OCI-LY1 (cell line): ENCODE measurements at regions not wholly inside any gene's neighbourhood (a gene's known extent, or its start where the extent isn't known, plus 50 kb on each side); places are given as distances from the start of the nearest gene placed in this dataset.

Source experiments
- H2AFZ ChIP-seq: fragments of 200-600 bp; sonication (generic), shearing (Covaris generic); 2 replicates; pipeline ENCODE4 v1.6.0; 2014; ENCODE audit warnings: antibody characterized with exemption, mild to moderate bottlenecking, low read length
- H3F3A ChIP-seq: fragments of 200-600 bp; sonication (generic), shearing (Covaris generic); 2 replicates; pipeline ENCODE4 v1.6.0; 2014; ENCODE audit warnings: mild to moderate bottlenecking, antibody characterized with exemption, low read length, moderate library complexity; ENCODE audit not compliant: insufficient read depth
- H3K27ac ChIP-seq: fragments of 200-600 bp; sonication (generic); 2 replicates; pipeline ENCODE4 v1.5.1; 2014; ENCODE audit warnings: low read length, mixed run types, mild to moderate bottlenecking, low read depth; ENCODE audit not compliant: poor library complexity, severe bottlenecking
- H3K27me3 ChIP-seq: fragments of 200-600 bp; sonication (generic); 2 replicates; pipeline ENCODE4 v1.6.0; 2014; ENCODE audit warnings: antibody characterized with exemption, mild to moderate bottlenecking, low read length, moderate library complexity; ENCODE audit not compliant: insufficient read depth
- H3K36me3 ChIP-seq: fragments of 200-600 bp; sonication (generic); 2 replicates; pipeline ENCODE4 v1.6.1; 2014; ENCODE audit warnings: mild to moderate bottlenecking, antibody characterized with exemption, low read length, moderate library complexity, mixed read lengths; ENCODE audit not compliant: insufficient read depth
- H3K4me1 ChIP-seq: fragments of 200-600 bp; sonication (generic); 2 replicates; pipeline ENCODE4 v1.5.1; 2014; ENCODE audit warnings: mild to moderate bottlenecking, low read length, moderate library complexity; ENCODE audit not compliant: insufficient read depth, severe bottlenecking
- H3K4me2 ChIP-seq: fragments of 200-600 bp; sonication (generic), shearing (Covaris generic); 2 replicates; pipeline ENCODE4 v1.6.1; 2014; ENCODE audit warnings: low read length
- H3K4me3 ChIP-seq: fragments of 200-600 bp; sonication (generic); 2 replicates; pipeline ENCODE4 v1.5.1; 2014; ENCODE audit warnings: low read length, low read depth, mild to moderate bottlenecking, mixed read lengths; ENCODE audit not compliant: poor library complexity, severe bottlenecking
- H3K79me2 ChIP-seq: fragments of 200-600 bp; shearing (Covaris generic); 2 replicates; pipeline ENCODE4 v1.6.1; 2016; ENCODE audit warnings: mixed run types, low read length, mixed read lengths; ENCODE audit not compliant: insufficient read depth
- H3K9ac ChIP-seq: fragments of 200-600 bp; sonication (generic), shearing (Covaris generic); 2 replicates; pipeline ENCODE4 v1.6.1; 2014; ENCODE audit warnings: mild to moderate bottlenecking, low read length, mixed read lengths
- H3K9me2 ChIP-seq: fragments of 200-600 bp; sonication (generic), shearing (Covaris generic); 2 replicates; pipeline ENCODE4 v1.6.1; 2014; ENCODE audit warnings: low read depth, mild to moderate bottlenecking, low read length, mixed read lengths
- H3K9me3 ChIP-seq: fragments of 200-600 bp; shearing (Covaris generic); 2 replicates; pipeline ENCODE4 v1.6.1; 2014; ENCODE audit warnings: low read length, mixed read lengths
- H4K20me1 ChIP-seq: fragments of 200-600 bp; sonication (generic), shearing (Covaris generic); 2 replicates; pipeline ENCODE4 v1.6.0; 2016; ENCODE audit warnings: mild to moderate bottlenecking, low read length; ENCODE audit not compliant: insufficient read depth
- EZH2 ChIP-seq: fragments of 200-600 bp; sonication (generic), shearing (Covaris generic); IDR thresholded peaks from 2 replicates; pipeline ENCODE4 v1.8.0; 2017; ENCODE audit warnings: borderline replicate concordance, mixed run types, mild to moderate bottlenecking, antibody characterized with exemption, low read length, moderate library complexity, mixed read lengths
- TF ChIP-seq, protein P1 (sequence below): fragments of 200-600 bp; sonication (generic), shearing (Covaris generic); IDR thresholded peaks from 2 replicates; pipeline ENCODE4 v1.5.1; 2017; ENCODE audit warnings: mild to moderate bottlenecking, antibody characterized with exemption, low read length, moderate library complexity, mixed read lengths

DNA sequence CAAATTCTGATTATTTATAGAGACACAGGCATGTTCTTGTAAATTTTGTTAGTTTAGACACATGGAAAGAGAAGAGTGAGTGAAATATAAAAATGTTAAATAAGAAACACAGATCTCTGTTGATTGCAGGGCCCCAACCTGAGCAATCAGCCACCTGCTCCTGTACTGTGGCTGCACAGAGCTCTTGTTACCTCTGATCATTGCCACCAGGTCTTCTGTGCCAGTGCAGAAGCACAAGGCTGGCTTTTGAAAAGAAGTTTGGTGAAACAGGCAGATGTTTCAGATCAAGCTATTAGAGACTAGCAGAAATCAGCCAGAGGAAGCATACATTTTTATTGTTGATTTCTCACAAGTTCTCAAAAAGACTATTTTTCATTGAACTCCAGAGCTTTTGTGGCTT is 434.1 kb upstream of the OR4E1 start:
- H3K4me1 ChIP-seq: no peaks in the 10 kb centered on the region
- H3K9ac ChIP-seq: no peak overlapping the region
- H3K9me2 ChIP-seq: no peaks in the 10 kb centered on the region
- no peak for TF ChIP-seq EZH2
- TF ChIP-seq, protein P1, sequence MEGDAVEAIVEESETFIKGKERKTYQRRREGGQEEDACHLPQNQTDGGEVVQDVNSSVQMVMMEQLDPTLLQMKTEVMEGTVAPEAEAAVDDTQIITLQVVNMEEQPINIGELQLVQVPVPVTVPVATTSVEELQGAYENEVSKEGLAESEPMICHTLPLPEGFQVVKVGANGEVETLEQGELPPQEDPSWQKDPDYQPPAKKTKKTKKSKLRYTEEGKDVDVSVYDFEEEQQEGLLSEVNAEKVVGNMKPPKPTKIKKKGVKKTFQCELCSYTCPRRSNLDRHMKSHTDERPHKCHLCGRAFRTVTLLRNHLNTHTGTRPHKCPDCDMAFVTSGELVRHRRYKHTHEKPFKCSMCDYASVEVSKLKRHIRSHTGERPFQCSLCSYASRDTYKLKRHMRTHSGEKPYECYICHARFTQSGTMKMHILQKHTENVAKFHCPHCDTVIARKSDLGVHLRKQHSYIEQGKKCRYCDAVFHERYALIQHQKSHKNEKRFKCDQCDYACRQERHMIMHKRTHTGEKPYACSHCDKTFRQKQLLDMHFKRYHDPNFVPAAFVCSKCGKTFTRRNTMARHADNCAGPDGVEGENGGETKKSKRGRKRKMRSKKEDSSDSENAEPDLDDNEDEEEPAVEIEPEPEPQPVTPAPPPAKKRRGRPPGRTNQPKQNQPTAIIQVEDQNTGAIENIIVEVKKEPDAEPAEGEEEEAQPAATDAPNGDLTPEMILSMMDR: no peak
- no peaks in the 10 kb centered on the region for H3K79me2 ChIP-seq
- H3K36me3 ChIP-seq: no peaks in the 10 kb centered on the region
- H4K20me1 ChIP-seq: no peaks in the 10 kb centered on the region
- H3K27me3 ChIP-seq: no peaks in the 10 kb centered on the region
- H3F3A ChIP-seq: no peaks in the 10 kb centered on the region
- no peak overlapping the region for H3K27ac ChIP-seq
- no peak overlapping the region for H3K4me3 ChIP-seq
- no peak overlapping the region for H3K4me2 ChIP-seq
- H3K9me3 ChIP-seq: no peaks in the 10 kb centered on the region
- H2AFZ ChIP-seq: no peak overlapping the region

DNA sequence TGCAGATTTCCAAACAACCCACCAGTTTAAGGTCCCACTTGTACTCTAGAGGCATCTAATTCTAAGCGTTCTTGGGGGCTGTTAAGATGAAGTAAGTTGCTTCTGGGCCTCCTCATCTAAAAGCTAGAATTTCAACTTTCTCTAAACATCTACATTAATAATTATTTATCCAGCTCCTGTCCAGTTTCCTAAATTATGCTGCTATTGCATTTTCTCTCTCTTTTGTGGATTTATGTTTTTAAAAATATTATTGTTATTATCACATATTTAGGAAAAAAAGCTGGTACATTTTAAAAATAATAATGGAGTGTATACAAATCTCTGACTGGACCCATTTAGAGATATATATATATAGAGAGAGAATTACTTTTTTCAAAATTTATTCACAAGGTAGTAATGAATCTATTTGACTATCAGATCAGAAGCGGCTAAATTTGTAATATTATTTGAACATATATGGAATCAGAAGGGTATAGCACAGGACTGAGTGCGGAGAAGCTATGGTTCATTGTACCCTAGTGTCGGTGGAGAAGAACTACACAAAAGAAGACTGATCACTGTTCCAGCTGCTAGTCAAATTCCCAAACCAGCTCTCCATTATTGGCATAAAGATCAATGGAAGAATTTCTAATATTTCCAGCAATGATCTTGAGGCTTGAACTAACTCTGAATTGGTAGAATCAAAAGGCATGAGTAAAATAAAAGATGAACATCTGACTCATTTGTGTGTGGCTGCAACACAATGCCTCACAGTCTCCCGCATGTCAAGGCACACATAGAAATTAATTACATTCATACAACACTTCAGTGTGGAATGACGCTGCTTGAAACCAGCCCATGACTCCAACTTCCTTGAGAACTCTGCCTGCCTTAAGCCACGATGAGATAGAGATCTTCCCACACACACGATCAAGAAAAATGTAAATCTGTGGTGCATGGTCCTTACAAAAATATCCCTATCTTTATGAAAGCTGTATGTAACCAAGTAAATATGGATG is 433.4 kb upstream of the OR4E1 start:
- H3K79me2 ChIP-seq: no peaks in the 10 kb centered on the region
- H3K9ac ChIP-seq: no peak overlapping the region
- no peak overlapping the region for H3K4me2 ChIP-seq
- no peak for TF ChIP-seq EZH2
- TF ChIP-seq, protein P1: no peak
- H3K27ac ChIP-seq: no peak overlapping the region
- no peaks in the 10 kb centered on the region for H3K4me1 ChIP-seq
- no peaks in the 10 kb centered on the region for H3K36me3 ChIP-seq
- no peaks in the 10 kb centered on the region for H3K27me3 ChIP-seq
- H3F3A ChIP-seq: no peaks in the 10 kb centered on the region
- H2AFZ ChIP-seq: no peak overlapping the region
- H3K4me3 ChIP-seq: no peak overlapping the region
- H3K9me3 ChIP-seq: no peaks in the 10 kb centered on the region
- no peaks in the 10 kb centered on the region for H3K9me2 ChIP-seq
- no peaks in the 10 kb centered on the region for H4K20me1 ChIP-seq

GRCh38 chr14:22105624-22106006 is 432.0 kb upstream of the OR4E1 start:
- no peaks in the 10 kb centered on the region for H3K4me1 ChIP-seq
- H3F3A ChIP-seq: no peaks in the 10 kb centered on the region
- no peaks in the 10 kb centered on the region for H3K27me3 ChIP-seq
- no peaks in the 10 kb centered on the region for H3K9me3 ChIP-seq
- H3K9ac ChIP-seq: no peak overlapping the region
- no peak overlapping the region for H2AFZ ChIP-seq
- no peak overlapping the region for H3K4me2 ChIP-seq
- H3K27ac ChIP-seq: no peak overlapping the region
- no peaks in the 10 kb centered on the region for H3K9me2 ChIP-seq
- no peaks in the 10 kb centered on the region for H4K20me1 ChIP-seq
- no peaks in the 10 kb centered on the region for H3K79me2 ChIP-seq
- no peak overlapping the region for H3K4me3 ChIP-seq
- TF ChIP-seq, protein P1: no peak
- no peak for TF ChIP-seq EZH2
- no peaks in the 10 kb centered on the region for H3K36me3 ChIP-seq
